GM21723 (cell line): ENCODE measurements at regions not wholly inside any gene's neighbourhood (a gene's known extent, or its start where the extent isn't known, plus 50 kb on each side); places are given as distances from the start of the nearest gene placed in this dataset.
"Not testable (repeated sequence)": the region's sequence is repeated elsewhere in the genome, so short reads cannot be mapped to it uniquely, and the experiment has no call there.

ENCODE experiments used
- ATAC-seq: cut with Tn5 transposase; IDR thresholded peaks from one replicate; pipeline ENCODE4 v1.9.1; 2021; ENCODE audit warnings: mild to moderate bottlenecking, moderate library complexity; ENCODE audit not compliant: unreplicated experiment

DNA sequence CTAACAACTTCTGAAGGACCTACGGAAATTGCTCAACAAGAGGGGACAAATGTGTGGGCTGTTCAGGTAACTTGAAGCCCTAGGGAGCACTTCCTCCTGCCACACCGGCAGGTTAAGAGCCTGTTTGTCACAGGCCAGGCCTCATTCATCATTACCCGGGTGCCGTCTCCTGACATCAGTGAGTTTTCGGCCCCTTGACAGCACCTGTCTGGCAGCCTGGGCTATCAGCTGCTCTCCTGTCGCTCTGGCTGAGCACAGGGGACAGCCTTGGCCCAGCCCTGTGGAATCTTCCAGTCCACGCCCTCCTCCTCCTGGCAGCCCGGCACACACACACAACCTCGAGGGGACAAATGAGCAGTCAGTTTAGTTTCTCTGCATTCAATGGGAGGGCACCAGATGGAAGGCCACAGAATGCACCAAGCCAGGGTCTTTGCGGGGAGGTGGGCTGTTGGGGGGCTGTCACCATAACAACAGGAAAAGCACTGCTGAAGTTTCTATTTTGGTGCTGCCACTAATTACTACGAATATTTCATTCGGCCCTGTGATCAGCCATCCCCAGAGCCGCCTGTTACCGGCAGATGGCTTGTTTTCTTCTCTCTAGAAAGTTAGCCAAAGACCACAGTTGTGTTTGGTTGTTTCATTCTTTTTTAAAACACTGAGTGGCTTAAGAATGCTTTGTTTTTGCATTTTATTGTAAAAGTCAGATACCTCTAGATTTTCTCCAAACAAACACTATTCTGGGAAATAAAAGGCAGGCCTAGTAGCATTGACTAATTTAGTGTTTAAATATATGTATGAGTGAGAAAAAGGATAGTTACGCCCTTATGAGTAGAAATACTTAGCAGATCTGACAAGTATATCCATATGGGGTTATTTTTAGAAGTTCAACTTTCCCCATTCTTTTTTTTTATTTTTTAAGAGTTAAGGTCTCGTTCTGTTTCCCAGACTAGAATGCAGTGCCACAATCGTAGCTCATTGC is 189.9 kb upstream of the NDUFV2 start:
- ATAC-seq: peak; percentile 65

DNA sequence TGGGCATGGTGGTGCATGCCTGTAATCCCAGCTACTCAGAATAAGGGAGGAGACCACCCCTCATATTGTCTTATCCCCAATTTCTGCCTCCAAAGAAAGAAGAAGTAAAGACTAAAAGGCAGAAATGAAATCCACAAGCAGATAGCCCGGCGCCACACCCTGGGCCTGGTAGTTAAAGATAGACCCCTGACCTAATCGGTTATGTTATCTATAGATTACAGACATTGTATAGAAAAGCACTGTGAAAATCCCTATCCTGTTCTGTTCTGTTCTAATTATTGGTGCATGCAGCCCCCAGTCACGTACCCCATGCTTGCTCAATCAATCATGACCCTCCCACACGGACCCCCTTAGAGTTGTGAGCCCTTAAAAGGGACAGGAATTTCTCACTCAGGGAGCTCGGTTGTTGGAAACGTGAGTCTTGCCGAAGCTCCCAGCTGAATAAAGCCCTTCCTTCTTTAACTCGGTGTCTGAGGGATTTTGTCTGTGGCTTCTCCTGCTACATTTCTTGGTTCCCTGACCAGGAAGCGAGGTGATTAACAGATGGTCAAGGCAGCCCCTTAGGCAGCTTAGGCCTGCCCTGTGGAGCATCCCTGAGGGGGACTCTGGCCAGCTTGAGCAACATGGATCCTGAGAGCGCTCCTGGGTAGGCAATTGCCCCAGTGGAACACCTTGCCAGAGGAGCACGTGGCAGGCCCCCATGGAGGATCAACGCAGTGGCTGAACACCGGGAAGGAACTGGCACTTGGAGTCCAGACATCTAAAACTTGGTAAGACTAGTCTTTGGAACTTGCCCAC is 188.7 kb upstream of the NDUFV2 start:
- ATAC-seq: not testable (repeated sequence)

DNA sequence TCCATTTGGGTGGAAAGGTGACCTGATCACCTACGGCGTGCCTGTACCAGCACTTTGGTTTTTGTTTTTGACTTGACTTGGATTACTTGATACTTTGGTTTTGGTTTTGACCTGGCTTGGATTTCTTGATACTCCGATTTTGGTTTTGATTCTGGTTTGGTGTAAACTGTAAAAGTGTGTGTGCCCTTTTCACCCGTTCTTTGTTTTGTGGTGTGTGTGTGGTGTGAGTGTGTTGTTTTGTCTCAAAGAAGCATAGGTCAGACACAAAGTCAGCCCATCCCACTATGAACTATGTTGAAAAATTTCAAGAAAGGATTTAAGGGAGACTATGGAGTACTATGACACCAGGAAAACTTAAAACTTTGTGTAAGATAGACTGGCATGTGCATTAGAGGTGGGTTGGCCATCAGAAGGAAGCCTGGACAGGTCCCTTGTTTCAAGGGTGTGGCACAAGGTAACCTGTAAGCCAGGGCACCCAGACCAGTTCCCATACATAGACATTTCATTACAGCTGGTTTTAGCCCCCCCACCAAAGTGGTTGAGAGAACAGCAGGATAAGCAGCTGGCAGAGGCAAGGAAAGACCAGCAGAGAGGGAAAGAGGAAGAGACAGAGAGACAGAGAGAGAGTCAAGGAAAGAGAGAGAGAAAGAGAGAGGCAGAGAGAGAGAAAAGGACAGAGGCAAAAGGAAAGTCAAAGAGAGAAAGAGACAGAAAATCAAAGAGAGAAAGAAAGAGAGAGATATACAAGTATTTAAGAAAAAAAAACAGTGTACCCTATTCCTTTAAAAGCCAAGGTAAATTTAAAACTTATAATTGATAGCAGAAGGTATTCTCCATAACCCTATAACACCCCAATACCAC is 187.9 kb upstream of the NDUFV2 start:
- ATAC-seq: not testable (repeated sequence)

DNA sequence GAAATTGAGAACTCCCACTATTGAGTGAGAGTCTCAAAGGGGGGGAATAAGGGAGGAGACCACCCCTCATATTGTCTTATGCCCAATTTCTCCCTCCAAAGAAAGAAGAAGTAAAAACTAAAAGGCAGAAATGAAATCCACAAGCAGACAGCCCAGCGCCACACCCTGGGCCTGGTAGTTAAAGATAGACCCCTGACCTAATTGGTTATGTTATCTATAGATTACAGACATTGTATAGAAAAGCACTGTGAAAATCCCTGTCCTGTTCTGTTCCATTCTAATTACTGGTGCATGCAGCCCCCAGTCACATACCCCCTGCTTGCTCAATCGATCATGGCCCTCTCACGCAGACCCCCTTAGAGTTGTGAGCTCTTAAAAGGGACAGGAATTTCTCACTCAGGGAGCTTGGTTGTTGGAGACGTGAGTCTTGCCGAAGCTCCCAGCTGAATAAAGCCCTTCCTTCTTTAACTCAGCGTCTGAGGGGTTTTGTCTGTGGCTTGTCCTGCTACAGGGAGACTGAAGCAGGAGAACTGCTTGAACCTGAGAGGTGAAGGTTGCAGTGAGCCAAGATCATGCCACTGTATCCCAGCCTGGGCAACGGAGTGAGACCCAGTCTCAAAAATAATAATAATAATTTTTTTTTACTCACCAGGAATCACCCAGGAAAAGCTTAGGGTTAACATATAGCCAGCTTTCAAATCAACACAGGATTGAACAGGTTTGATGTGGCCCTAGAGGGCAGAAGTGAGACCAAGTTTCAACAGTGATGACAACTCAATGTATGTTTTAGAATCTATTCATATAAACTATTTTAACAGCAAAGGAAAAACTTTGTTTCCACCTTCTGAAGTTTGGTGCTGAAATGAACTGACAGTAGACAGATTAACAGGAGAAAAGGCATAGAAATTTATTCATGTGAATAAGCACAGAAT is 181.4 kb upstream of the NDUFV2 start:
- not testable (repeated sequence) for ATAC-seq

DNA sequence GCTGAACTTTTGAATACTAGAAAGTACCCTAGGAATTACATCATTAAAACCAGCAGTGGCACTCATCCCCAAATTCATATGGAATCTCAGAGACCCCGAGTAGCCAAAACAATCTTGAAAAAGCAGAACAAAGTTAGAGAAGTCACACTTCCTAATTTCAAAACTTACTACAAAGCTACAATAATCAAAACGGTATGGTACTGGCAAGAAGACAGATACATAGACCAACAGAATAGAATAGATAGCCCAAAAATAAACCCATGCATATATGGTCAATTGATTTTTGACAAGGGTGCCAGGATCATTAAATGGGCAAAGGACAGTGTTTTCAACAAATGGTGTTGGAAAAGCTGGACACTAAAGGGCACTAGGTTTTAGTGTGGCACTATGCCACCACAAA is 176.0 kb upstream of the NDUFV2 start:
- ATAC-seq: no peak

DNA sequence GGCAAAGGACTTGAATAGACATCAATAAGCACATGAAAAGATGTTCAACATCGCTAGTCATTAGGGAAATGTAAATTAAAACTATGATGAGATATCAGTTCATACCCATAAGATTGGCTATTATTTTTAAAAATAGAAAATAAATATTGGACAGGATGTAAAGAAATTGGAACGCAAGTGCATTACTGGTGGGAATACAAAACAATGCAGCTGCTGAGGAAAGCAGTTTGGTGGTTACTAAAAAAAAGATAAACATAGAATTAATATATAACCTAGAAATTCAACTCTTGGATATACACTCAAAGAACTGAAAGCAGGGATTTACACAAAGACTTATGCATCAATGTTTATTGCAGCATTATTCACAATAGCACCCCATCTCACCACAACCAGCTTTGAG is 174.5 kb upstream of the NDUFV2 start:
- no peak for ATAC-seq

DNA sequence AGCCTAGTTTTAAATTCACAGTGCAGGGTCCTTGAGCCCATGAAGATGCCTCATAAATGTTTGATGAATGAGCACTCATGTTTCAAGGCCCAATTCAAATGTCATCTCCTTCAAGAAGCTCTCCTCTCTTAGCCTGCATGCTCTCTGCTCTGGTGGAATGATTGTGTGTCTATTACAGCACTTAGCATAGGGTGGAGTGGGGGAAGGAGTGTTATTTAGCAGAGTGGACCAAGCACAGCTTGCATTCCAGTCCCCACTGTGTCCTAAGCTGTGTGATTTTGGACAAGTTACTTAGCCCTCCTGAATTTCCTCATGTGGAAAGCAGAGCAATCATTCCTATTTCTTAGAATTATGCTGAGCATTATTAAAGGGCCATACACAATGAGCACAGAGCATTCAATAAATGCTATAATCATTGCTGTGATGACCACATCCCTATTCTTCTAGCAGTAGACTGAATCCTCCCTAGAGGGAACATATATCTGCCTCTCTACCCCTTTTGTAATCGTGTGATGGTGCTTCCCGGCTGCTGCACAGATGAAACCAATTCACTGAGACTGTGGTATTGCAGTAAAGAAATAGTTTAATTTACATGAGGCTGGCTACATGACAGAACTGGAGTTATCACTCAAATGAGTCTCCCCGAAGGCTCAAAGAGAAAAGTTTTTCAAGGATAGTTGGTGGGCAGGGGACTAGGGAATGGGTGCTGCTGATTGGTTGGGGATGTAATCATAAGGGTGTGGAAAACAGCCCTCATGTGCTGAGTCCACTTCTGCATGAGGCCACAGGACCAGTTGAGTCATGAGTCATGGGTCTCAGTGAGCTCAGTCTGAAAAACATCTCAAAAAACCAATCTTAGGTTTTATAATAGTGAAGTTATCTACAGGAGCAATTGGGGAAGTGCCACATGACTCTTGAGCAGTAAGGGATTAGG is 173.4 kb upstream of the NDUFV2 start:
- no peak for ATAC-seq

DNA sequence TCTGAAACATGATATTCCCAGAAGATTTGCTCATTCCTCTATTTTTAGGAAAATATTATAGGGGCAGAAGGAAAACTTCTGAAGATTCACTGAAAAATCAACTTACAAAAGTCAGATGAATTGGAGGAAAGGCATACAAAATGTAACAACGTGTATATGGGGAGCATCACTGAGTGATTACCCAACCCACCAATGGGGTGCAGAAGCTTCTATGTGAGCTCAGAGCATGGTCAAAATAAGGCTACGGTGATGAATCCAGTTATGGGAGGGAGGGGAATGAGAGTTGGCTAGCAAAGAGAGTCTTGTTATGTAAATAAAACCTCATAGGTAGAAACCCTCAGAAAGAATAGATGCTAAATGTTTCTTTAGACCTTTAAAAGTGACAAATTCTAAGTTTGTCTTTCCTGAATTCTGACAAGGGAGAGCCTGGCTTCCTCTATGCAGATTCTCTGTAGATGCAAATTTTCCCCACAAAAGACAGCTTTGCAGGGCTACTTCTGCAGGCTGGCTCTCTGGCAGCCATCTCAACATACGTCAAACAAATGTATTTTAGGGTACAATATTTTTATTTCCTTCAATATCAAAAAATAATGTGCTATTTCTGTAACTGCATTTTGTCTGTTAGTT is 171.4 kb upstream of the NDUFV2 start:
- no peak for ATAC-seq

DNA sequence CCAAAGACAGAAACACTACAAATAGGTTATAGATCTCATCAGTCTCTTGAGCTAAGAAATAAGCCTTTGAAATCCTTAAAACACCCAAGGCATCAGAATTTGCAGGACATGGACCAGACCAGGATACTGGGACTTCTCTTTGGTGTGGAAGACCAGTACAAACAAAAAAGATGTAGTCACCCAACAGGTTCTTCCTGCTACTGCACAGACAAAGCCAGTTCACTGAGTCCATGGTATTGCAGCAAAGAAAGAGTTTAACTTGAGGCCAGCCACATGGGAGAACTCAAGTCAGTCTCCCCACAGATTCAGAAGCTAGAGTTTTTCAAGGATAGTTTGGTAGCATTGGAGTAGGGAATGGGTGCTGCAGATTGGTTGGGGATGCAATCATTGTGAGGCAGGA is 169.6 kb upstream of the NDUFV2 start:
- ATAC-seq: no peak

DNA sequence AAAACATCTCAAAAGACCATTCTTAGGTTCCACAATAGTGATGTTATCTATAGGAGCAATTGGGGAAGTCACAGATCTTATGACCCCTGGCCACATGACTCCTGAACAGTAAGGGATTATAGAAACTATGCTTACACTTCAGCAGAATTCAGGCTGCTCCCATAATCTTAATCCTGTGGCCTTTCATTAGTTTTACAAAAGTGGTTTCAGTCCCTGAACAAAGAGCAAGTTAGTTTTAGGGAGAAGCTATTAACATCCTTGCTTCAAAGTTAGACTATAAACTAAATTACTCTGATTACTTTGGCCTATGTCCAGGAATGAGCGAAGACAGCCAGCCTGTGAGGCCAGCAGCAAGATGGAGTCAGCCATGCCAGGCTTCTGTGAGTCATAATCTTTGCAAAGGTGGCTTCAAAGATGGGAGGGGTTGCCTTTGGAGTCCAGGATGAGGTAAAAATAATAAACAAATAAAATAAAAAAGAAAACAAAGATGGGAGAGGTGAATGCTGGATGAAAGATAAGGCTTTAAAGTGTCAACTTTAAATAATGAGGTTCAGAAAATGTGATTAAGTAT is 168.7 kb upstream of the NDUFV2 start:
- no peak for ATAC-seq

DNA sequence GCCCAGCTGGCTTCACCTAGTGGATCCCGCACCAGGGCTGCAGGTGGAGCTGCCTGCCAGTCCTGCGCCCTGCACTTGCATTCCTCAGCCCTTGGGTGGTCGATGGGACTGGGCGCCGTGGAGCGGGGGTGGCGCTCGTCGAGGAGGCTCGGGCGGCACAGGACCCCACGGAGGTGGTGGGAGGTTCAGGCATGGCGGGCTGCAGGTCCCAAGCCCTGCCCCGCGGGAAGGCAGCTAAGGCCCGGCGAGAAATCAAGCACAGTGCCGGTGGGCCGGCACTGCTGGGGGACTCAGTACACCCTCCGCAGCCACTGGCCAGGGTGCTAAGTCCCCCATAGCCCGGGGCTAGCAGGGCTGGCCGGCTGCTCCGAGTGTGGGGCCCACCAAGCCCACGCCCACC is 167.2 kb upstream of the NDUFV2 start:
- ATAC-seq: not testable (repeated sequence)

DNA sequence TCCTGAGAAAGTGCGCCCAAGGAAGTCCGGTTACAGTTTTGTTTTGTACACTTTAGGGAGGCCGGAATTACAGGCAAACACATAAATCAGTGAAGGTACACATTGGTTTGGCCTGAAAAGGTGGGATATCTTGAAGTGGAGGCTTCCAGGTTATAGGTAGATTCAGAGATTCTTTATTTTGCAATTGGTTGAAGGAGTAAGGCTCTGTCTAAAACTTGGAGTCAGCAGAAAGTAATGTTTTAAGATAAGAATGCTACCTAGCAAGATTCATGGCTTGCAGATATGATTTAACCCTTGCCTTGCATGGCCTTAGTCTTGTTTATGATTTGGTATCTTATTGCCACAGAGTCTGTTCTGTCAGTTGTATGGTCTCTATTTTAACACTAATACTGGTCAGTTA is 165.9 kb upstream of the NDUFV2 start:
- ATAC-seq: no peak

DNA sequence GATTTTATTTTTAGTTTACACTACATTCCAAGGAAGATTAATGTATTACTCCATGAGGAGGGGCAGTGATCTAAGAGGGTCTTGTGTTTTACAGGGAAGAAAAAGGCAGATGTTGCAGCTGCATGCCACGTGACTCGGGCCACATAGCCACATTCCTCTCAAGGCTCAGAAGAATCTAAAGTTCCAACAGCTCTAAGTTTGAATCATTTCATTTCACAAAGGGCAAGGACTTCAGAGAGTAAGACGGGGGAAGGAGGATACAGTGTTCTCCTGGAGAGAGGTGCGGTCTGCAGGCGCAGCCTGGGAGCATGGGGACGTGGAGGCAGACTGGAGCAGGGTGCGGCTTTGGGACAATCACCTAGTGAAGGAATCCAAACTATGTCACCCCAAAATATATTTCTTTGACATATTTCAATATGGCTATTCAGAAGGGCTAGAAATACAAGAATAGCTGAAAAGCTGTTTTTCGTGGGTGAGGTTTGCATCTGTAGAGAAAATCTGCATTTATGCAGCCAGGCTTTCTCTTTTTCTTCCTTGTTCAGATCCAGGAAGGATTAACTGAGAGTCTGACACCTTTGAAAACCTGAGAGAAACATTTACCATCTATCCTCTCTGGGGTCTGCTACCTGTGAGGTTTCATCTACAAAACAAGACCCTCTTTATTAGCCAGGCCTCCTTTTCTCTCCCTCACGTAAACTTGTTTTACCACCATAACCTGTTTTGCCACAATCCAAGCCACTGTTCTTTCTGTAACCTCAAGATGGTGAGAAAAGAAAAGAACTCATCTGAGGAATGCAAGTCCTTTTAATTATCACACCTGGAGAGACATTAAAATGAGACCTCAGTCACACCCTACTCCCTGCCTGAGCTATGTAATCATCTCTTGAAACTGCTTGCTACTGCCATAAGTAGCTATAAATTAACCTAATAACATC is 165.1 kb upstream of the NDUFV2 start:
- ATAC-seq: no peak

DNA sequence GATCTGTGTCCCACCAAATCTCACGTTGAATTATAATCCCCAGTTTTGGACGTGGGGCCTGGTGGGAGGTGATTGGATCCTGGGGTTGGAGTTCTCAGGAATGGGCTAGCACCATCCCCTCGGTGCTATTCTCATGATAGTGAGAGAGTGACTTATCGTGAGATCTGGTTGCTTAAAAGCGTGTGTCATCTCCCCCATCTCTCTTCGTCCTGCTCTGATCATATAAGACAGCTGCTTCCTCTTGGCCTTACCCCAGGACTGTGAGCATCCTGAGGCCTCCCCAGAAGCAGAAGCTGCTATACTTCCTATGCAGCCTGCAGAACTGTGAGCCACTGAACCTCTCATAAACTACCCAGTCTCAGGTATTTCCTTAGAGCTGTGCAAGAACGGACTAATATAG is 163.7 kb upstream of the NDUFV2 start:
- ATAC-seq: no peak

DNA sequence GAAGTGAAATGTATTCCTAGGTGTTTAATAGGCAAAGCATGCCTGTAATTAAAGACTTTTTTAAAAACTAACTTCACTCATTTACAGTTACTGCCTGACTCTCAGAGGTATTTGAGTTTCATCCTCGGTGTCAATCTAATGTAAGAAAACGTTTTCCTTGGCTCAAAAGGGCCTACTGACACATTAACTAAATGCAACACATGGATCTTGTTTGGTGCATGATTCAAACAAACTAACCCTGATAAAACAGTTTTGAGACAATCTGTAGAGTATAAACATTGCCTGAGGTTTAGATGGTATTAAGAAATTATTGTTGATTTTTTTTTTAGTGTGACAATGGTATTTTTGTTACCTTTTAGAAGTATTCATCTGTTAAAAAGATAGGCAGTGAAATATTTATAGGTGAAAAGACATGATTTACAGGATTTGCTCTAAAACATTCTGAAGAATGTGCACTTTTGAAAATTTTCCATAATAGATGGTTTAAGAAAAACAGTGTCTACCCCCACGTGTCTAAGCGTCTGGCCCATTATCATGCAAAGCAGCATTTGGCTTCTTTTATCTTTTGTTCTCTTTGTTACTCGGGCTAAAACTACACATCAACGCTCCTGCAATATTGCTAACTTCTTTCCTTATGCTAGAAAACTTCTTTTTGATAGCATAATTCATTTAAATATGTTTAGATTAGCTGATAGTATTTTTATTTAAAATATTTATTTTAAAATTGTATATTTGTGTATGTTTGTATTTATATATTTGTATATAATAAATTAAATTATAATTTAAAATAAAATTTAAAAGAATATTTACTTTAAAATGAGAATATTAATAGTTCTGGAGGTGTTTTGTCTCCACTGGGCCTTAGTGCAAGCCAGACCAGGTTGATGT is 160.2 kb upstream of the NDUFV2 start:
- ATAC-seq: no peak
